Hematopoietic multipotent progenitor cell (in vitro differentiated cells): ENCODE measurements at regions not wholly inside any gene's neighbourhood (a gene's known extent, or its start where the extent isn't known, plus 50 kb on each side); places are given as distances from the start of the nearest gene placed in this dataset.

Source experiments
- DNase-seq, 3 donors: peaks; one replicate each; pipeline ENCODE4 v3.0.0-alpha.2; 2011 to 2015; ENCODE audit warnings: low read depth in 2 of 3, low spot score in 2 of 3

GRCh38 chr6:105992315-105992961, 93.7 kb upstream of the PRDM1 start:
- peak; percentile 76 to 85 (median 84) for DNase-seq

GRCh38 chr6:105991561-105992314, 94.4 kb upstream of the PRDM1 start:
- peak in 2 of 3 donors; percentile 16 to 24 for DNase-seq

- no peak for DNase-seq
Observed at GRCh38 chr6:105990151-105990550, 96.0 kb upstream of the PRDM1 start.

- no peak for DNase-seq
Observed at GRCh38 chr6:105988812-105989577, 97.1 kb upstream of the PRDM1 start.

DNA sequence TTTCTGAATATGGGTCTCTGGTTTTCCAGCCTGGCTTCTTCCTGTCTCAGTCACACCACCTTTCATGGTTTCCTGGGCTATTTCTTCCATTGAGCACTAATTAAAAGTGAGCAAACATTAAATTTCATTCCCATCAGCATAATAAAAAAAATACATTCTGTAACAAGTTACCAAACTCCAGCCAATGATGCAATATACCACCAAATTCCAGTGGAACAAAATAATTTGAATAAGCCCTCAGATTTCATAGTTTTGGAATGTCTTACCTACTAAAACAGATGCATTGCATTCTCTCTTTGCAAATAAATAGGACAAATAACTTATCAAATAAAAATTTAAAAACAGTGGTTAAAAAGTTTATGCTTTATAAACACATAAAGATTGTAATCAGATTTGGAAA, 97.8 kb upstream of the PRDM1 start:
- no peak for DNase-seq

- DNase-seq: no peak
Observed at GRCh38 chr6:105987516-105987915, 98.6 kb upstream of the PRDM1 start.

- no peak for DNase-seq
Observed at GRCh38 chr6:105986998-105987397, 99.1 kb upstream of the PRDM1 start.

- DNase-seq: no peak
Observed at GRCh38 chr6:105985816-105986632, 100.1 kb upstream of the PRDM1 start.

GRCh38 chr6:105985098-105985815, 100.9 kb upstream of the PRDM1 start:
- DNase-seq: no peak

- DNase-seq: no peak
Observed at GRCh38 chr6:105983763-105984162, 102.4 kb upstream of the PRDM1 start.

DNA sequence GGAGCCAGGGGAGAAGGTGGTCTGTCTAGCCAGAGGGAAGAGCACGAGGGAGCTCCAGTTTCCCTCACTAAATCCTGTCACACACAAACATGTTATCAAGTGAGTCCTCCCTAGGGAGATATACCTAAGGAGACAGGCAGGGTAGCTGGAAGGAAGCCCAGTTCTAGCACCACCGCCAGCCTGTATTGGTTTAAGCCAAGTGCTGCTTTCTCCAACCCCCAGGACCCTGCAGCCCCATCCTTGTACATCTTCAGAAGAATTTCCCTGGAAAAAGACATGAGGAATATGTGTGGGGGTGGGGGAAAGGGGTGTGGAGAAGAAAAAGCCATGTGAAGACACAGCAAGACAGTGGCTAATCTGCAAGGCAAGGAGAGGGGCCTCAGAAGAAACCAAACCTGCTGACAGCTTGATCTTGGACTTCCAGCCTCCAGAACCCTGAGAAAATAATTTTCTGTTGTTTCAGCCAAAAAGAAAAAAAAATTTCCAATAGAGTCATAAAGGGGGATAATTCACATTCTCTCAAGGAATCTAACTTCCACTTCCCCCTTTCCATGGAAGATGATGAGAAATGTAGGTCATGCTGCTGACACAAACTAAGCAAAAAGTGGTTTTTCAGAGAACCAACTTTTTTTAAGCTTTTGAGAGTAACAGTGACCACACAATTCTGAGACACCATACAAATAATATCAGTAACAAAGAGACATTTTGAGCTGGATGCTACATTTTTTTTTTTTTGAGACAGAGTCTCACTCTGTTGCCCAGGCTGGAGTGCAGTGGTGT, 103.2 kb upstream of the PRDM1 start:
- no peak for DNase-seq

- DNase-seq: no peak
Observed at GRCh38 chr6:105981888-105982358, 104.2 kb upstream of the PRDM1 start.

GRCh38 chr6:105981002-105981887, 104.9 kb upstream of the PRDM1 start:
- DNase-seq: no peak

GRCh38 chr6:105978974-105979373, 107.2 kb upstream of the PRDM1 start:
- no peak for DNase-seq

GRCh38 chr6:105977934-105978504, 108.1 kb upstream of the PRDM1 start:
- no peak for DNase-seq

DNA sequence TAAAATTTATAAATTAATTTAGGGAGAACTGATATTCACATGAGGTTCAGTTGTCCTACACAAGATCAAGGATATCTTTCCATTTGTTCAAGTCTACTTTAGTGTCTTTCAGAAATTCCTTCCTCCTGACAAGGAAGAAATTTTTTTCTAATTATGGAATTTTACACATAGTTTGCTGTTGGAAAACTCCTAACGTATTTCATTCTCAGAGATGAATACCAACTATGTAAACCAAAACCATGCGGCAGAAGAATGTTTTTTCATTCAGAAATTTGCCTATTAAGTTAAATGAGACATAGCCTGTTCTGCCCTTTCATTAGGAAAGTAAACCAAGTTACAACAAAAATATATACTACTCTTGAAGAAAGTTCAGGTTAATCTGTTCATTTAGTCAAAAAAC, 111.2 kb upstream of the PRDM1 start:
- no peak for DNase-seq

GRCh38 chr6:105972440-105972839, 113.7 kb upstream of the PRDM1 start:
- no peak for DNase-seq
